ENCODE measurements at regions not wholly inside any gene's neighbourhood (a gene's known extent, or its start where the extent isn't known, plus 50 kb on each side); places are given as distances from the start of the nearest gene placed in this dataset.

DNA sequence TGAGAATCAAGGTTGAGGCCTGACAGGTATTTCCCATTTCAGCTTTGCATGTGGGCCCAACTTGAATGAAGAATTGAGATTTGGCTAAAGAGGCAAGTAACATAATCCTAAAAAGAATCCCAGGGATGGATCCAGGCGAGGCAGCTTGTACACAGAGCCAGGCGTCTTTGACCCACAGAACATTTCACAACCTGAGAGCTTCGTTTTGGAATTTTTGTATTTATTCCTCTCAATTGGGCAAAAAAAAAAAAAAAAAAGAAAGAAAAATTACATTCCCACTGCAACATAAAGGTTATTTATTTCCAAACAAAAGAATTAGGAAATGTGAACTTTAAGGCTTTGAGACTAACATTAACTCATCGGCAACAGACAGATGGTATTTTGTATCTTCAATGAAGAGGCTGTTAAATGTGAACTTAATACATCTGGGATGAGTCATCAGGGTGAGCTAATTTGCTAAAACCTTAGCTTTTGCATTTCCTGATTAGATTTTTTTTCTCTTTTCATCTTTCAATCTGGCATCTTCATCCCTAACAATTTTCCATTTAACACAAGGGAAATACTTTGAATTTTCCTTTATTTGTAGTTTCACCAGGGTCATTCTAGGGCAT is 478.5 kb upstream of the TNP1 start:
- no peak for TF ChIP-seq CTCF (IDR thresholded peaks at IDR 0.05)
- TF ChIP-seq POLR2AphosphoS5 (IDR thresholded peaks at IDR 0.05): no peak
